HG03439 (cell line): ENCODE measurements at regions not wholly inside any gene's neighbourhood (a gene's known extent, or its start where the extent isn't known, plus 50 kb on each side); places are given as distances from the start of the nearest gene placed in this dataset.
"Not testable (repeated sequence)": the region's sequence is repeated elsewhere in the genome, so short reads cannot be mapped to it uniquely, and the experiment has no call there.

Experiments
- ATAC-seq: cut with Tn5 transposase; IDR thresholded peaks from one replicate; pipeline ENCODE4 v1.9.1; 2021; ENCODE audit warnings: mild to moderate bottlenecking, moderate library complexity; ENCODE audit not compliant: unreplicated experiment

- ATAC-seq = no peak
Observed at GRCh38 chr3:10623578-10624275, 118.3 kb upstream of the ATP2B2 start.

GRCh38 chr3:10625323-10625722 is 119.9 kb upstream of the ATP2B2 start:
- ATAC-seq = no peak

- ATAC-seq = no peak
Observed at GRCh38 chr3:10627884-10628572, 122.6 kb upstream of the ATP2B2 start.

- no peak for ATAC-seq
Observed at GRCh38 chr3:10628891-10629670, 123.7 kb upstream of the ATP2B2 start.

GRCh38 chr3:10629671-10630040 is 124.3 kb upstream of the ATP2B2 start:
- ATAC-seq = no peak

- ATAC-seq = no peak
Observed at GRCh38 chr3:10631224-10631623, 125.8 kb upstream of the ATP2B2 start.

GRCh38 chr3:10632125-10632524 is 126.7 kb upstream of the ATP2B2 start:
- ATAC-seq = no peak

- ATAC-seq = no peak
Observed at GRCh38 chr3:10632741-10633140, 127.4 kb upstream of the ATP2B2 start.

- ATAC-seq = no peak
Observed at GRCh38 chr3:10635446-10636076, 130.2 kb upstream of the ATP2B2 start.

- ATAC-seq = no peak
Observed at GRCh38 chr3:10637342-10637741, 132.0 kb upstream of the ATP2B2 start.

- no peak for ATAC-seq
Observed at GRCh38 chr3:10638466-10638865, 133.1 kb upstream of the ATP2B2 start.

- no peak for ATAC-seq
Observed at GRCh38 chr3:10641760-10642159, 136.4 kb upstream of the ATP2B2 start.

GRCh38 chr3:10644189-10644588 is 138.8 kb upstream of the ATP2B2 start:
- no peak for ATAC-seq

GRCh38 chr3:10645800-10646199 is 140.4 kb upstream of the ATP2B2 start:
- no peak for ATAC-seq

- no peak for ATAC-seq
Observed at GRCh38 chr3:10646531-10647335, 141.3 kb upstream of the ATP2B2 start.

GRCh38 chr3:10647376-10647775 is 142.0 kb upstream of the ATP2B2 start:
- ATAC-seq = no peak

- no peak for ATAC-seq
Observed at GRCh38 chr3:10648181-10648580, 142.8 kb upstream of the ATP2B2 start.

- ATAC-seq = not testable (repeated sequence)
Observed at GRCh38 chr3:10649463-10649862, 144.1 kb upstream of the ATP2B2 start.

- ATAC-seq = no peak
Observed at GRCh38 chr3:10651506-10651905, 146.1 kb upstream of the ATP2B2 start.

GRCh38 chr3:10653241-10653640 is 147.9 kb upstream of the ATP2B2 start:
- no peak for ATAC-seq
